ENCODE measurements at regions not wholly inside any gene's neighbourhood (a gene's known extent, or its start where the extent isn't known, plus 50 kb on each side); places are given as distances from the start of the nearest gene placed in this dataset.

- FAIRE-seq (no peak), ATAC-seq (no peak), DNase-seq (no peak)
- Histone ChIP-seq H3K36me3 (no peaks in the 10 kb centered on the region), H3K4me3 (no peak overlapping the region), H3K27ac (no peak overlapping the region), H3K9me3 (no peaks in the 10 kb centered on the region), H3K27me3 (peaks cover 0 to 6% (median 0%) of the 10 kb centered on the region in 4 donors), H3K4me1 (no peaks in the 10 kb centered on the region)
- intact Hi-C loops (cut with DNase I), result no loop called here
- WGBS, 2 donors, result 38 to 40% methylated on average over 8 of the region's 8 CpGs
- TF ChIP-seq CTCF (IDR thresholded peaks at IDR 0.05), result no peak
Measured at GRCh38 chr2:5215989-5216607, 476.1 kb upstream of the SOX11 start.

- DNase-seq, result no peak
- Histone ChIP-seq H3K4me3 (no peak overlapping the region), H3K9me3 (no peaks in the 10 kb centered on the region), H3K36me3 (no peaks in the 10 kb centered on the region), H3K27ac (no peak overlapping the region), H3K27me3 (no peaks in the 10 kb centered on the region), H3K4me1 (no peaks in the 10 kb centered on the region)
- intact Hi-C loops (cut with DNase I), result no loop called here
- FAIRE-seq, result no peak
- TF ChIP-seq CTCF (IDR thresholded peaks at IDR 0.05), result no peak
- ATAC-seq, result no peak
- 56 to 69% methylated on average over 4 of the region's 4 CpGs for WGBS, 2 donors
Measured at GRCh38 chr2:5227062-5227699, 465.0 kb upstream of the SOX11 start.

GRCh38 chr2:5229574-5229973 is 462.6 kb upstream of the SOX11 start:
- H3K4me1 ChIP-seq, result no peaks in the 10 kb centered on the region
- WGBS, 2 donors, result 52% methylated on average over 2 of the region's 2 CpGs
- no peak overlapping the region for H3K4me3 ChIP-seq
- H3K9me3 ChIP-seq, result no peaks in the 10 kb centered on the region
- no peaks in the 10 kb centered on the region for H3K36me3 ChIP-seq
- no peaks in the 10 kb centered on the region for H3K27me3 ChIP-seq
- intact Hi-C loops (cut with DNase I), result no loop called here
- ATAC-seq, result no peak
- DNase-seq, result no peak
- H3K27ac ChIP-seq, result no peak overlapping the region
- no peak for FAIRE-seq
- TF ChIP-seq CTCF (IDR thresholded peaks at IDR 0.05), result no peak

GRCh38 chr2:5230444-5230843 is 461.7 kb upstream of the SOX11 start:
- intact Hi-C loops (cut with DNase I), result no loop called here
- no peak overlapping the region for H3K27ac ChIP-seq
- no peaks in the 10 kb centered on the region for H3K9me3 ChIP-seq
- H3K36me3 ChIP-seq, result no peaks in the 10 kb centered on the region
- H3K27me3 ChIP-seq, result no peaks in the 10 kb centered on the region
- no peak for FAIRE-seq
- no peak for DNase-seq
- no peak for ATAC-seq
- no peak overlapping the region for H3K4me3 ChIP-seq
- H3K4me1 ChIP-seq, result no peaks in the 10 kb centered on the region
- no peak for TF ChIP-seq CTCF (IDR thresholded peaks at IDR 0.05)
- 45 to 53% methylated on average over 8 of the region's 8 CpGs for WGBS, 2 donors

- TF ChIP-seq CTCF (IDR thresholded peaks at IDR 0.05), result no peak
- no peak for DNase-seq
- no peaks in the 10 kb centered on the region for H3K9me3 ChIP-seq
- ATAC-seq, result no peak
- intact Hi-C loops (cut with DNase I), result no loop called here
- WGBS, 2 donors, result 41 to 57% methylated on average over 3 of the region's 3 CpGs
- no peak overlapping the region for H3K27ac ChIP-seq
- no peaks in the 10 kb centered on the region for H3K4me1 ChIP-seq
- FAIRE-seq, result no peak
- H3K36me3 ChIP-seq, result no peaks in the 10 kb centered on the region
- no peaks in the 10 kb centered on the region for H3K27me3 ChIP-seq
- no peak overlapping the region for H3K4me3 ChIP-seq
Measured at GRCh38 chr2:5230855-5231254, 461.3 kb upstream of the SOX11 start.

Measured in pancreas (tissue), 10 donors.